ENCODE measurements at regions not wholly inside any gene's neighbourhood (a gene's known extent, or its start where the extent isn't known, plus 50 kb on each side); places are given as distances from the start of the nearest gene placed in this dataset.

DNA sequence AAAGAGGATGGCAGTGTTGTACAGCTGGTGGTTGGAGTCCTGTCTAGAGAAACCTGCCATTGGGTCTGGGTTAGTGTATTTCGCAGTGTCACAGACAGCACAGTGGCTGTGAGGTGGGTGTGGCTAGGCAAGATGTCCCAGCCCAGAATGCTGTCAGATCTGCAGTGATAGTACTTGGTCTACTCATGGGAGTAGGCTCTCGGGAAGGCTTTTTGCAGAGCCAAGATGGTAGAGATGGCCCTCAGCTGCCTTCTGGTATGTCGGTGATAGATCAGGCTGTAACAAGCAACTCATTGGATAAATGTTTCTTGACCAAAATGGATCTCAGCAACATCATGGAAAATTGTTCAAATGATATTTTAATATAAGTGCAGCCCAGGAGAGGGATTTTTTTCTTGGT lies 84.3 kb upstream of the WDR1 start:
- TF ChIP-seq, protein P1, sequence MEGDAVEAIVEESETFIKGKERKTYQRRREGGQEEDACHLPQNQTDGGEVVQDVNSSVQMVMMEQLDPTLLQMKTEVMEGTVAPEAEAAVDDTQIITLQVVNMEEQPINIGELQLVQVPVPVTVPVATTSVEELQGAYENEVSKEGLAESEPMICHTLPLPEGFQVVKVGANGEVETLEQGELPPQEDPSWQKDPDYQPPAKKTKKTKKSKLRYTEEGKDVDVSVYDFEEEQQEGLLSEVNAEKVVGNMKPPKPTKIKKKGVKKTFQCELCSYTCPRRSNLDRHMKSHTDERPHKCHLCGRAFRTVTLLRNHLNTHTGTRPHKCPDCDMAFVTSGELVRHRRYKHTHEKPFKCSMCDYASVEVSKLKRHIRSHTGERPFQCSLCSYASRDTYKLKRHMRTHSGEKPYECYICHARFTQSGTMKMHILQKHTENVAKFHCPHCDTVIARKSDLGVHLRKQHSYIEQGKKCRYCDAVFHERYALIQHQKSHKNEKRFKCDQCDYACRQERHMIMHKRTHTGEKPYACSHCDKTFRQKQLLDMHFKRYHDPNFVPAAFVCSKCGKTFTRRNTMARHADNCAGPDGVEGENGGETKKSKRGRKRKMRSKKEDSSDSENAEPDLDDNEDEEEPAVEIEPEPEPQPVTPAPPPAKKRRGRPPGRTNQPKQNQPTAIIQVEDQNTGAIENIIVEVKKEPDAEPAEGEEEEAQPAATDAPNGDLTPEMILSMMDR (IDR thresholded peaks at IDR 0.05): no peak
- no peak for TF ChIP-seq POLR2A (IDR thresholded peaks at IDR 0.05)

All from uterus (tissue), 2 donors.